Prostate gland (tissue), 2 donors: ENCODE measurements at regions not wholly inside any gene's neighbourhood (a gene's known extent, or its start where the extent isn't known, plus 50 kb on each side); places are given as distances from the start of the nearest gene placed in this dataset.

Experiments
- DNase-seq: peaks from one replicate; pipeline ENCODE4 v3.0.0-alpha.2; 2019; ENCODE audit warnings: low spot score
- H3K27ac ChIP-seq, 2 donors: fragments of 200-600 bp; sonication (generic); 2 replicates each; pipeline ENCODE4 v1.5.1; 2017 to 2019
- H3K27me3 ChIP-seq: fragments of 200-600 bp; sonication (generic); replicated peaks from 2 replicates; pipeline ENCODE4 v1.5.1; 2019; ENCODE audit not compliant: insufficient read depth
- H3K36me3 ChIP-seq, 2 donors: fragments of 200-600 bp; sonication (generic); 1 replicate in 1 of 2; 2 replicates in 1 of 2; pipeline versions ENCODE4 v1.5.1 to v1.8.1; 2017 to 2019
- H3K4me1 ChIP-seq: fragments of 200-600 bp; sonication (generic); replicated peaks from 2 replicates; pipeline ENCODE4 v1.5.1; 2019
- H3K4me3 ChIP-seq, 2 donors: fragments of 200-600 bp; sonication (generic); 2 replicates each; pipeline ENCODE4 v1.5.1; 2017 to 2019
- H3K9me3 ChIP-seq: fragments of 200-600 bp; sonication (generic); 2 replicates; pipeline ENCODE4 v1.5.1; 2017
- CTCF ChIP-seq, 4 experiments: fragments of 200-600 bp in 2 of 4; fragments of 450-650 bp in 2 of 4; sonication (generic) in 2 of 4; IDR thresholded peaks; 1 replicate in 3 of 4; 2 replicates in 1 of 4; pipeline ENCODE4 v1.5.1; 2016 to 2019; ENCODE audit warnings: antibody characterized with exemption in 4 of 4, mild to moderate bottlenecking in 2 of 4, moderate library complexity in 2 of 4
- POLR2A ChIP-seq: fragments of 450-650 bp; IDR thresholded peaks from one replicate; pipeline ENCODE4 v1.6.1; 2016; ENCODE audit warnings: antibody characterized with exemption, mild to moderate bottlenecking
- POLR2AphosphoS5 ChIP-seq: sonication (generic); formaldehyde crosslinking; IDR thresholded peaks from one replicate; pipeline ENCODE4 v1.6.1; 2017; ENCODE audit warnings: antibody characterized with exemption
- WGBS: methylation state at CpG from one replicate; pipeline ENCODE4 v1.1.5; 2018; 5-methylcytosine and 5-hydroxymethylcytosine counted together
- intact Hi-C: fragments of 100-400 bp; cut with DNase I; formaldehyde crosslinking; loops from one replicate; pipeline ENCODE4 v1.14.2; 2022

GRCh38 chr1:221192055-221192454 lies 312.8 kb downstream of the HLX start:
- no peak for DNase-seq
- Histone ChIP-seq H3K27ac (no peak overlapping the region), H3K36me3 (no peaks in the 10 kb centered on the region), H3K4me3 (no peak overlapping the region), H3K4me1 (no peaks in the 10 kb centered on the region), H3K9me3 (no peaks in the 10 kb centered on the region), H3K27me3 (no peaks in the 10 kb centered on the region)
- intact Hi-C loops: no loop called here
- TF ChIP-seq CTCF (IDR thresholded peaks at IDR 0.05): no peak
- 46% methylated on average over 1 of the region's 1 CpG for WGBS

GRCh38 chr1:221200464-221200863 lies 321.2 kb downstream of the HLX start:
- DNase-seq: no peak
- no peak for TF ChIP-seq POLR2A
- TF ChIP-seq POLR2AphosphoS5: no peak
- no peak for TF ChIP-seq CTCF (IDR thresholded peaks at IDR 0.05)
- intact Hi-C loops: loop anchor here (10.0 kb wide), 2 partner anchors 326 to 386 kb away; partner anchors contain the start of gene HLX
- Histone ChIP-seq H3K4me1 (no peaks in the 10 kb centered on the region), H3K4me3 (no peak overlapping the region), H3K27ac (no peak overlapping the region), H3K36me3 (no peaks in the 10 kb centered on the region), H3K27me3 (no peaks in the 10 kb centered on the region), H3K9me3 (no peaks in the 10 kb centered on the region)

GRCh38 chr1:221201773-221202172 lies 322.5 kb downstream of the HLX start:
- DNase-seq: no peak
- Histone ChIP-seq H3K27ac (no peak overlapping the region), H3K4me3 (no peak overlapping the region), H3K27me3 (no peaks in the 10 kb centered on the region), H3K36me3 (no peaks in the 10 kb centered on the region), H3K9me3 (no peaks in the 10 kb centered on the region), H3K4me1 (no peaks in the 10 kb centered on the region)
- TF ChIP-seq POLR2AphosphoS5: no peak
- no peak for TF ChIP-seq CTCF (IDR thresholded peaks at IDR 0.05)
- no peak for TF ChIP-seq POLR2A
- intact Hi-C loops: loop anchor here (10.0 kb wide), 2 partner anchors 327 to 387 kb away; partner anchors contain the start of gene HLX

- WGBS: 28% methylated on average over 3 of the region's 3 CpGs
- Histone ChIP-seq H3K9me3 (no peaks in the 10 kb centered on the region), H3K4me3 (no peak overlapping the region), H3K27me3 (peaks cover 4% of the 10 kb centered on the region), H3K27ac (no peak overlapping the region), H3K36me3 (no peaks in the 10 kb centered on the region), H3K4me1 (no peaks in the 10 kb centered on the region)
- intact Hi-C loops: loop anchor here (10.0 kb wide), 2 partner anchors 329 to 389 kb away; partner anchors contain the start of gene HLX
- peak; percentile 33 for DNase-seq
- no peak for TF ChIP-seq POLR2AphosphoS5
- peak; percentile 20 to 65 (median 53) for TF ChIP-seq CTCF (IDR thresholded peaks at IDR 0.05)
Measured at GRCh38 chr1:221203224-221204054, 324.2 kb downstream of the HLX start.
